Lower leg skin (tissue), 3 donors: ENCODE measurements at regions not wholly inside any gene's neighbourhood (a gene's known extent, or its start where the extent isn't known, plus 50 kb on each side); places are given as distances from the start of the nearest gene placed in this dataset.

Experiments
- CTCF ChIP-seq, 3 donors: fragments of 450-650 bp; IDR thresholded peaks; one replicate each; pipeline ENCODE4 v1.5.1; 2016; ENCODE audit warnings: antibody characterized with exemption in 3 of 3, mild to moderate bottlenecking in 3 of 3, moderate library complexity in 2 of 3
- POLR2A ChIP-seq, 2 donors: fragments of 450-650 bp; IDR thresholded peaks; one replicate each; pipeline ENCODE4 v1.6.1; 2016 to 2017; ENCODE audit warnings: antibody characterized with exemption in 2 of 2, mild to moderate bottlenecking in 1 of 2, moderate library complexity in 1 of 2

GRCh38 chrX:137427816-137428215, 138.1 kb upstream of the ZIC3 start:
- TF ChIP-seq CTCF (IDR thresholded peaks at IDR 0.05) = no peak
- TF ChIP-seq POLR2A (IDR thresholded peaks at IDR 0.05) = no peak
